WERI-Rb-1 (cell line): ENCODE measurements at regions not wholly inside any gene's neighbourhood (a gene's known extent, or its start where the extent isn't known, plus 50 kb on each side); places are given as distances from the start of the nearest gene placed in this dataset.
"Not testable (repeated sequence)": the region's sequence is repeated elsewhere in the genome, so short reads cannot be mapped to it uniquely, and the experiment has no call there.

Experiments used
- DNase-seq: peaks from one replicate; pipeline ENCODE4 v3.0.0-alpha.2; 2020
- H3K27ac ChIP-seq: fragments of 250-450 bp; sonication (Bioruptor Pico); 2 replicates; pipeline ENCODE4 v1.5.1; 2020; ENCODE audit warnings: mild to moderate bottlenecking, moderate library complexity
- H3K27me3 ChIP-seq: fragments of 250-450 bp; sonication (Bioruptor Pico); 2 replicates; pipeline ENCODE4 v1.5.1; 2021; ENCODE audit warnings: mild to moderate bottlenecking, low read depth, moderate library complexity; ENCODE audit not compliant: insufficient read depth, severe bottlenecking
- H3K36me3 ChIP-seq: fragments of 250-450 bp; sonication (Bioruptor Pico); 2 replicates; pipeline ENCODE4 v1.5.1; 2020; ENCODE audit warnings: mild to moderate bottlenecking, moderate library complexity
- H3K4me3 ChIP-seq: 2 replicates; pipeline ENCODE4 v1.5.1; 2011; ENCODE audit warnings: low read depth, mild to moderate bottlenecking, control low read depth, low read length
- H3K9me3 ChIP-seq: fragments of 250-450 bp; sonication (Bioruptor Pico); 2 replicates; pipeline ENCODE4 v1.5.1; 2021; ENCODE audit warnings: mild to moderate bottlenecking, moderate library complexity; ENCODE audit not compliant: severe bottlenecking
- TF ChIP-seq, protein P1 (sequence below): IDR thresholded peaks from 2 replicates; pipeline ENCODE4 v1.5.1; 2011; ENCODE audit warnings: low read depth, mild to moderate bottlenecking, control low read depth, inconsistent platforms, low read length

DNA sequence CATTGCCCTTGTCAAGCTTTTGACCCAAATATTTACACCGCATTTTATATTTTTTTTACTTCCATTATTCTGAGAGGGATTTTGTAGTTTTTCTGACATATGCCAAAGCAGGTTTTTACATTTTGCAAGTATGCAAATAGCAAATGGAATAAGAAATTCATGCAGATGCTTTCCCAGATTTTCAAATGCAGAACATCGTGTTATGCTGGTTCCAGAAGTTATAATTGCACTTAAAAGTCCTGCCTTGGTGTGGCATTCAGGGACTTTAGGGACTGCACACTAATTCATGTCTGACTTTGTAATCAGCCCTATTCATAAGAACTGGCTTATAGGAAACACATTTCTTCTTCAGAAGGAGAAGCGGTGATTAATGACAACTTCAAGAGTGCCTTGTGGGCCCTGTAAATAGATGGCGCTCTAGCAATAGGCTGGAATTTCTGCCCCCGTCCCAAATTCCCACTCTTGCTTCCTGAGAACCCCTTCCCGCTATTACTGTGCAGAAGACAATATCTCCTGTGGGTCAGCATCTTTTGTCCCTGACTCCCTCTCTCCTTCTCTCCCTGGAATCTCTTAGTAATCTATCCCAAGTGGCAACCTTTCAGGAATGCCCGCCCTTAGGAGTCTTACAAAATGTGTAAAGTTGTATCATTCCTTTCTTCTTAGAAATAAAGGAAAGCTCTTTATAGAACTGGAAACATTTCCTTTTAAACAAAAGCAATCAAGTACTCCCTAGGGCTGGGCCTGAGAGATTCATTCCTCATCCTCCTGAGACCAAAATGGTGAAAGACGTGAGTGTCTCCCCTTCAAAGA, 264.0 kb downstream of the INHBA start:
- Histone ChIP-seq H3K27ac (no peak overlapping the region), H3K36me3 (no peaks in the 10 kb centered on the region), H3K4me3 (no peak overlapping the region), H3K9me3 (no peaks in the 10 kb centered on the region), H3K27me3 (peaks cover 32% of the 10 kb centered on the region)
- TF ChIP-seq, protein P1, sequence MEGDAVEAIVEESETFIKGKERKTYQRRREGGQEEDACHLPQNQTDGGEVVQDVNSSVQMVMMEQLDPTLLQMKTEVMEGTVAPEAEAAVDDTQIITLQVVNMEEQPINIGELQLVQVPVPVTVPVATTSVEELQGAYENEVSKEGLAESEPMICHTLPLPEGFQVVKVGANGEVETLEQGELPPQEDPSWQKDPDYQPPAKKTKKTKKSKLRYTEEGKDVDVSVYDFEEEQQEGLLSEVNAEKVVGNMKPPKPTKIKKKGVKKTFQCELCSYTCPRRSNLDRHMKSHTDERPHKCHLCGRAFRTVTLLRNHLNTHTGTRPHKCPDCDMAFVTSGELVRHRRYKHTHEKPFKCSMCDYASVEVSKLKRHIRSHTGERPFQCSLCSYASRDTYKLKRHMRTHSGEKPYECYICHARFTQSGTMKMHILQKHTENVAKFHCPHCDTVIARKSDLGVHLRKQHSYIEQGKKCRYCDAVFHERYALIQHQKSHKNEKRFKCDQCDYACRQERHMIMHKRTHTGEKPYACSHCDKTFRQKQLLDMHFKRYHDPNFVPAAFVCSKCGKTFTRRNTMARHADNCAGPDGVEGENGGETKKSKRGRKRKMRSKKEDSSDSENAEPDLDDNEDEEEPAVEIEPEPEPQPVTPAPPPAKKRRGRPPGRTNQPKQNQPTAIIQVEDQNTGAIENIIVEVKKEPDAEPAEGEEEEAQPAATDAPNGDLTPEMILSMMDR: no peak
- no peak for DNase-seq

DNA sequence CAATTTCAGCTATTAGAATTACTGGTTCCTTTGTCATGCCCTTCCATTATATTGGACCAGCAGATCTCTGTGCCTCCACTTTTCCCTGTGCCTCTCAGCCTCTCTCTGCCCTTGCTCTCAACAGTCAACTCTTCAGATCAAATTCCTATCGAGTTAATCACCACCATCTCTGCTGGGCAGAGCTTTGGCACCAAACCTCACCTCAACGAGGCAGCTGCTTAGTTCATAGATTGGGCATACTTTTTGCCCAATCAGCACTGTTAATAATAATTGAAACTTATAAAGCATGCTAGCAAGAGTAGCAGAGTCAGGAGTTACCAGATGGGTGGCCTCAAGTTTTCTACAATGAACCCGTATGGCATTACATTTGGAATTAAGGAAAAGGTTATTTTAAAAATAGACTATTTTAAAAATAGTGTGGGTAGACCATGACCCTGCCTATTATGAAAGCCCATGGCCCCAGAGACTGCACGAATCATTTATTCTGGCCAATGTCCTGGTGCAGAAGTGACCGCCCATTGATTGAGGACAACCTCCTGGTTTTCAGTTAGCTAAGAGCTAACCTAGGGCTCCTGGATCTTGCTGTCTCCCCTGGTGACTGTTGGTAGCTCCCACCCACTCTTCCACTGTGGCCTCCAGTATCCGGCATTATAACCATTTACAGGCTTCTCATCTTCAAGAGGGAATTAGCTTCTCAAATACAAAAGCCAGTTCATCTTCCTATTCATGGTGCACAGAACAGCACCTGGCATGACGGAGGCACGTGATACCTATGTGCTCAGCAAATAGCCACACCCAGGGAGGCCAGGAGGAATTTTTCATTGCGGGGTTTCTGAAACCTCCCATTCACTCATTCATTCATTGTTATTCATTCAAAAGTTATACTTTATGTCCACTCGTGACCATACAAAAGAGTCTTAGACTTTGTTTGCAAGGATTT, 265.4 kb downstream of the INHBA start:
- Histone ChIP-seq H3K27me3 (peaks cover 25% of the 10 kb centered on the region), H3K36me3 (no peaks in the 10 kb centered on the region), H3K9me3 (no peaks in the 10 kb centered on the region), H3K4me3 (no peak overlapping the region), H3K27ac (no peak overlapping the region)
- TF ChIP-seq, protein P1: no peak
- DNase-seq: no peak

DNA sequence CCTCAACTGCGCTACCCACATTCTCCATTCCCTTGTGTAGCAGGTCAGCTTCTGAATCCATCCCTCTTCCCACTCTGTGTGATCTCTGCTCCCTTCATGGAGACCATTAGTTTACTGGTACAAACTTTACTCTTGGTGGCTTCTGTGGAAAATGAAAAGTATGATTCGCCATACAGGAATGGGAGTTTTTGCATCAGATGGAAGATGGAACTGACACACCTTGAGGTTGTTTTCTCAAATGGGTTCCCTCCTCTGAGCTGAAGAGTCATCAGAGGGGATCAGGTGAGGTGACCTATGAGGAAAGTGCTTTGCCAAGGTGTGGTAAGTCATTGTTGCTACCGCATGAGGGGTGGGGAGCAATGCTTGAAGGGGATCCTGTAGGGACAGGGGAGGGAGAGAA, 266.8 kb downstream of the INHBA start:
- Histone ChIP-seq H3K4me3 (no peak overlapping the region), H3K27ac (no peak overlapping the region), H3K36me3 (no peaks in the 10 kb centered on the region), H3K9me3 (no peaks in the 10 kb centered on the region), H3K27me3 (peaks cover 22% of the 10 kb centered on the region)
- no peak for DNase-seq
- TF ChIP-seq, protein P1: no peak

DNA sequence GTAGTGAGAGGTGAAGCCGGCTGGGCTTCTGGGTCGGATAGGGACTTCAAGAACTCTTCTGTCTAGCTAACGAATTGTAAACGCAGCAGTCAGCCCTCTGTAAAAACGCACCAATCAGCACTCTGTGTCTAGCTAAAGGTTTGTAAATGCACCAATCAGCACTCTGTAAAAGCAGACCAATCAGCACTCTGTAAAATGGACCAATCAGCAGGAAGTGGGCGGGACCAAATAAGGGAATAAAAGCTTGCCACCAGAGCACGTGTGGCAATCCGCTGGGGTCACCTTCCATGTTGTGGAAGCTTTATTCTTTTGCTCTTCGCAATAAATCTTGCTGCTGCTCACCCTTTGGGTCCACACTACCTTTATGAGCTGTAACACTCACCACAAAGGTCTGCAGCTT, 267.9 kb downstream of the INHBA start:
- DNase-seq, H3K36me3 ChIP-seq, H3K27ac ChIP-seq, H3K9me3 ChIP-seq, H3K4me3 ChIP-seq: not testable (repeated sequence)
- peaks cover 24% of the 10 kb centered on the region for H3K27me3 ChIP-seq

DNA sequence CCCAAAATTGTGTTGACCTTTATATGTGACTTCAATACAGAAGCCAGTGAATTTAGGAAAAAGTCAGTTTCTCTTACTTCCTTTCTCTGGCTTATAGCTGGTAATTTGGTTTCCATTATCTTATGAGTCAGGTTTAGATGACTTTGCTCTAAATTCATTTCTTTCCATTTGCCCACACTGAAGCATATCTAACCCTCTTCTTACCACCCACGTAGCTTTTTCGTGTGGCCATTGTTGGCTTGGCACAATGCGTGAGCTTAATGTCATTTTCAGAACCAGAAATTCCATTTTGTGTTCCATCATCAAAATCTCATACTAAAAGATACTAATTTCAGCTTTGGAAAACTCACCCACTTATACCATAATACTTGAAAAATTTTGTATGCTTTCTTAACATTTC, 271.2 kb downstream of the INHBA start:
- no peak overlapping the region for H3K27ac ChIP-seq
- peaks cover 20% of the 10 kb centered on the region for H3K27me3 ChIP-seq
- TF ChIP-seq, protein P1: no peak
- H3K4me3 ChIP-seq: no peak overlapping the region
- no peak for DNase-seq
- H3K9me3 ChIP-seq: no peaks in the 10 kb centered on the region
- H3K36me3 ChIP-seq: no peaks in the 10 kb centered on the region

DNA sequence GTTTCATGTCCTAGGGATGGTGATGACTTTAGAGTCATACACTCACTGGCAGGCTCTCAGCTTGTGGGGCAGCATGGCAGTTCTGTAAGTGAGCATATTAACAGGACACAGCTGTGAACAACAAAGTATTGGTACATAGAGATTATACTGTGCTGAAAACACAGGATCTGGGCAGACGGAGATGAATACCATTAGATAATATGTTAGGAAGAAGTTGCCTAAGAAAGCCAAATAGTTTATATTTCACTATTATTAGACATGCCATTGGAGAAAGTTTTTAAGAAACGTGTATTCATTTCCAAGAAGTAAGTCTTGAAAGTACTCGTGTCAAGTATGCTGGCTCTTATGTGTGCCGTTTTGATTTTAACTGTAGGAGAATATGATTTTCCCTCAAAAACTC, 274.5 kb downstream of the INHBA start:
- Histone ChIP-seq H3K9me3 (no peaks in the 10 kb centered on the region), H3K27ac (no peak overlapping the region), H3K27me3 (peaks cover 32% of the 10 kb centered on the region), H3K36me3 (no peaks in the 10 kb centered on the region), H3K4me3 (no peak overlapping the region)
- DNase-seq: no peak
- TF ChIP-seq, protein P1: no peak
